Hepatocyte (in vitro differentiated cells): ENCODE measurements at regions not wholly inside any gene's neighbourhood (a gene's known extent, or its start where the extent isn't known, plus 50 kb on each side); places are given as distances from the start of the nearest gene placed in this dataset.

ENCODE experiments used
- DNase-seq: peaks from one replicate; pipeline ENCODE4 v3.0.0-alpha.2; 2016; ENCODE audit warnings: low spot score
- H2AFZ ChIP-seq: fragments of 200-600 bp; sonication (generic); 2 replicates; pipeline ENCODE4 v1.6.0; 2016; ENCODE audit warnings: antibody characterized with exemption, mild to moderate bottlenecking
- H3K27ac ChIP-seq: fragments of 200-600 bp; sonication (generic); 2 replicates; pipeline ENCODE4 v1.5.1; 2016; ENCODE audit warnings: mild to moderate bottlenecking
- H3K27me3 ChIP-seq: fragments of 200-600 bp; sonication (generic); 2 replicates; pipeline ENCODE4 v1.6.1; 2016
- H3K36me3 ChIP-seq: fragments of 200-600 bp; sonication (generic); replicated peaks from 2 replicates; pipeline ENCODE4 v1.5.1; 2016; ENCODE audit warnings: low read depth; ENCODE audit not compliant: insufficient read depth
- H3K4me1 ChIP-seq: fragments of 200-600 bp; sonication (generic); 2 replicates; pipeline ENCODE4 v1.5.1; 2016; ENCODE audit warnings: mild to moderate bottlenecking, moderate library complexity; ENCODE audit not compliant: insufficient read depth
- H3K4me2 ChIP-seq: fragments of 200-600 bp; sonication (generic); 2 replicates; pipeline ENCODE4 v1.6.0; 2016
- H3K4me3 ChIP-seq: fragments of 200-600 bp; sonication (generic); 2 replicates; pipeline ENCODE4 v1.5.1; 2016; ENCODE audit warnings: mild to moderate bottlenecking
- H3K79me2 ChIP-seq: fragments of 200-600 bp; sonication (generic); 2 replicates; pipeline ENCODE4 v1.6.0; 2017; ENCODE audit warnings: mild to moderate bottlenecking
- H3K9me2 ChIP-seq: fragments of 200-600 bp; sonication (generic); replicated peaks from 2 replicates; pipeline ENCODE4 v1.6.0; 2017; ENCODE audit warnings: mild to moderate bottlenecking; ENCODE audit not compliant: insufficient read depth
- H3K9me3 ChIP-seq: fragments of 200-600 bp; sonication (generic); 2 replicates; pipeline ENCODE4 v1.5.1; 2016; ENCODE audit warnings: low read depth, mild to moderate bottlenecking
- H4K20me1 ChIP-seq: fragments of 200-600 bp; sonication (generic); 2 replicates; pipeline ENCODE4 v1.6.0; 2016; ENCODE audit warnings: mild to moderate bottlenecking; ENCODE audit not compliant: insufficient read depth, poor library complexity, severe bottlenecking
- CTCF ChIP-seq: fragments of 200-600 bp; sonication (generic); IDR thresholded peaks from 2 replicates; pipeline ENCODE4 v1.5.1; 2016; ENCODE audit warnings: antibody characterized with exemption, mild to moderate bottlenecking; ENCODE audit not compliant: poor library complexity
- EZH2 ChIP-seq: fragments of 200-600 bp; sonication (generic); IDR thresholded peaks from 2 replicates; pipeline ENCODE4 v1.6.1; 2016; ENCODE audit warnings: antibody characterized with exemption, mild to moderate bottlenecking, borderline replicate concordance
- EZH2phosphoT487 ChIP-seq: fragments of 200-600 bp; sonication (generic); IDR thresholded peaks from one replicate; pipeline ENCODE4 v1.6.1; 2018; ENCODE audit warnings: antibody characterized with exemption, mild to moderate bottlenecking, low read depth, moderate library complexity; ENCODE audit not compliant: unreplicated experiment, severe bottlenecking
- WGBS: methylation state at CpG from one replicate; pipeline ENCODE4 v1.1.6; 2016; ENCODE audit warnings: low lambda C conversion rate; ENCODE audit errors: missing lambda C conversion rate; 5-methylcytosine and 5-hydroxymethylcytosine counted together

GRCh38 chr10:78438907-78439809 lies 405.5 kb downstream of the RPS24 start:
- Histone ChIP-seq H3K27ac (no peak overlapping the region), H3K4me1 (peaks cover 50% of the 10 kb centered on the region)
- 77% methylated on average over 12 of the region's 12 CpGs for WGBS

GRCh38 chr10:78441010-78441409 lies 407.3 kb downstream of the RPS24 start:
- 98% methylated on average over 4 of the region's 4 CpGs for WGBS
- Histone ChIP-seq H3K27ac (no peak overlapping the region), H3K4me2 (no peak overlapping the region), H3K27me3 (no peaks in the 10 kb centered on the region), H3K36me3 (no peaks in the 10 kb centered on the region), H3K4me1 (peaks cover 34% of the 10 kb centered on the region), H3K79me2 (no peaks in the 10 kb centered on the region), H3K9me2 (no peaks in the 10 kb centered on the region), H3K9me3 (no peaks in the 10 kb centered on the region), H3K4me3 (no peak overlapping the region), H4K20me1 (no peaks in the 10 kb centered on the region), H2AFZ (no peak overlapping the region)
- no peak for DNase-seq
- TF ChIP-seq EZH2 (no peak), EZH2phosphoT487 (no peak), CTCF (no peak)

More at GRCh38 chr10:78438907-78439809, 405.5 kb downstream of the RPS24 start:
- H3K27me3 ChIP-seq: no peaks in the 10 kb centered on the region
- H3K4me2 ChIP-seq: no peak overlapping the region
- H3K79me2 ChIP-seq: no peaks in the 10 kb centered on the region
- no peak overlapping the region for H2AFZ ChIP-seq
- no peaks in the 10 kb centered on the region for H3K36me3 ChIP-seq
- H3K4me3 ChIP-seq: no peak overlapping the region
- DNase-seq: no peak
- no peaks in the 10 kb centered on the region for H4K20me1 ChIP-seq
- no peaks in the 10 kb centered on the region for H3K9me2 ChIP-seq
- H3K9me3 ChIP-seq: no peaks in the 10 kb centered on the region
- TF ChIP-seq CTCF (no peak), EZH2phosphoT487 (no peak), EZH2 (no peak)

GRCh38 chr10:78441694-78442093 lies 408.0 kb downstream of the RPS24 start:
- no peak overlapping the region for H2AFZ ChIP-seq
- 91% methylated on average over 5 of the region's 5 CpGs for WGBS
- H4K20me1 ChIP-seq: no peaks in the 10 kb centered on the region
- H3K9me2 ChIP-seq: no peaks in the 10 kb centered on the region
- H3K4me1 ChIP-seq: peaks cover 27% of the 10 kb centered on the region
- no peaks in the 10 kb centered on the region for H3K27me3 ChIP-seq
- no peak for DNase-seq
- no peak overlapping the region for H3K4me3 ChIP-seq
- H3K36me3 ChIP-seq: no peaks in the 10 kb centered on the region
- H3K79me2 ChIP-seq: no peaks in the 10 kb centered on the region
- H3K4me2 ChIP-seq: no peak overlapping the region
- H3K9me3 ChIP-seq: no peaks in the 10 kb centered on the region
- TF ChIP-seq CTCF: no peak
- no peak for TF ChIP-seq EZH2phosphoT487
- no peak for TF ChIP-seq EZH2
- peak overlapping the region; percentile 73 for H3K27ac ChIP-seq
